T-helper 17 cell (primary cell): ENCODE measurements at regions not wholly inside any gene's neighbourhood (a gene's known extent, or its start where the extent isn't known, plus 50 kb on each side); places are given as distances from the start of the nearest gene placed in this dataset.

ENCODE experiments used
- ATAC-seq: fragments of 150-1000 bp; cut with Tn5 transposase; 2 replicates; pipeline ENCODE4 v1.10.0; 2021; ENCODE audit warnings: mild to moderate bottlenecking, moderate library complexity
- DNase-seq, 3 donors: peaks; one replicate each; pipeline versions ENCODE4 v3.0.0 to v3.0.0-alpha.2; 2020 to 2021
- H3K9me3 ChIP-seq: one replicate; pipeline ENCODE4 v1.7.0; 2013; ENCODE audit warnings: low read length, mild to moderate bottlenecking; ENCODE audit not compliant: control insufficient read depth, poor library complexity, severe bottlenecking
- H3K27ac Mint-ChIP-seq: one replicate; pipeline ENCODE4 v1.8.0; 2022; ENCODE audit warnings: mild to moderate bottlenecking, moderate library complexity, mixed read lengths
- H3K27me3 Mint-ChIP-seq: one replicate; pipeline ENCODE4 v1.8.0; 2022; ENCODE audit warnings: mixed read lengths
- H3K36me3 Mint-ChIP-seq: one replicate; pipeline ENCODE4 v1.8.0; 2022; ENCODE audit warnings: low read depth, mixed read lengths
- H3K4me1 Mint-ChIP-seq: one replicate; pipeline ENCODE4 v1.8.0; 2022; ENCODE audit warnings: mild to moderate bottlenecking, mixed read lengths
- H3K4me3 Mint-ChIP-seq: one replicate; pipeline ENCODE4 v1.8.0; 2022; ENCODE audit warnings: mild to moderate bottlenecking, moderate library complexity, mixed read lengths

DNA sequence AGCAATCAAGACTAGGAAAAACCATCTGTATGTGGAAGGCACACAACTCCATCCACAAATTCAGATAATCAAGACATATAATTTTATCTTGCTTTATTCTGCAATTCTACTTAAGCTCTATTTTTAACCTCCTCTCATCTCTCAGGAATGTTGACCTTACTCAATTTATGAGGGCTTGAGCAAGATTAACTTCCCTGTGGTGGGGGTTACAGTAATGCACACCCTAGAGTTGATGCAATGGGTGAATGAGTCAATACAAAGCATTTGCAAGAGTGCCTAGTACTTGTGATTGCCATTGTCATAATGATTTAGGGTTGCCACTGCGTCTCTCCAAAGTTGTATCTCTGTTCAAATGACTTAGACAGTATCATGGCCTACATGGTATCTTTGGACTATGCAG lies 1598.4 kb upstream of the TMEM132C start:
- Mint-ChIP-seq H3K36me3 (no peaks in the 10 kb centered on the region), H3K4me1 (no peaks in the 10 kb centered on the region), H3K27ac (no peak overlapping the region), H3K4me3 (no peak overlapping the region), H3K27me3 (no peaks in the 10 kb centered on the region)
- ATAC-seq (no peak), DNase-seq (no peak)
- no peaks in the 10 kb centered on the region for H3K9me3 ChIP-seq

DNA sequence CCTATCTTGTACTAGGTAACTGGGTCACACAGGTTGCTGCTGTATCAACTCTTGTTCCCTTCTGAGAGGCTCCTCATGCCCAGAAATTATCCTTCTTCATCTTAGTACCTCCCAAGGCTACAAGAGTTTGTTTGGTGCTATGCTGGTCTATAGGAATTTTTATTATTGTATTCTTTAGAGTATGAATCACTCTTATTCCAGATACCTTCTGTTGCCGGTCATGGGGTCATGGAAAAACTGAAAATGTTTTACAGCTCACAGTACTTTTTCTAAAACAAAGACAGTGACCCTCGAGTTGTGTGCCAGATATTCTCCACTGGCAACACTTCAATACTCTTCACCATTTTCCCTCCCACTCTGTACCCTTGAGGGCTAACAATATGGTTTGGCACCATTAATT lies 1598.0 kb upstream of the TMEM132C start:
- no peaks in the 10 kb centered on the region for H3K9me3 ChIP-seq
- no peaks in the 10 kb centered on the region for H3K4me1 Mint-ChIP-seq
- DNase-seq (no peak), ATAC-seq (no peak)
- no peaks in the 10 kb centered on the region for H3K36me3 Mint-ChIP-seq
- no peak overlapping the region for H3K27ac Mint-ChIP-seq
- H3K27me3 Mint-ChIP-seq = no peaks in the 10 kb centered on the region
- no peak overlapping the region for H3K4me3 Mint-ChIP-seq

DNA sequence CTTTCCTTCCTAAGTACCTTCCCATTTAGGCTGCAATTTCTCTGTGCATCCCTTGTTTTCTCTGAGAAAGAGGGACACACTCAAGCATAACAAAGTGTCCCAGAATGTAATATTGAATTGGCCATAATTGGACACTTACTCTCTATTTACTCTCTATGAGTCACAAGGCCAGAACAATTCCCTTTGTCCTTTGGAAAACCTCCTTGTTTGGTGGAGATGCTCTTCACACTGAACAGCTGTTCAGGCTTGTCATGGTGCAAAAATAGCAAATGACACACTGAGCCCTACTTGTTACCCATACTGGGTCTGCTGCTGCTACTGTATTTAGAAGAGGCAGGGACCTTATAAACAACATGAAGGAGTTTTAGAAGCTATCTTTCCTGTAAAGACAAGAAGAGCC lies 1590.5 kb upstream of the TMEM132C start:
- no peak overlapping the region for H3K4me3 Mint-ChIP-seq
- H3K4me1 Mint-ChIP-seq = no peaks in the 10 kb centered on the region
- ATAC-seq (no peak), DNase-seq (no peak)
- H3K27ac Mint-ChIP-seq = no peak overlapping the region
- H3K27me3 Mint-ChIP-seq = no peaks in the 10 kb centered on the region
- peaks cover 4% of the 10 kb centered on the region for H3K9me3 ChIP-seq
- H3K36me3 Mint-ChIP-seq = no peaks in the 10 kb centered on the region

DNA sequence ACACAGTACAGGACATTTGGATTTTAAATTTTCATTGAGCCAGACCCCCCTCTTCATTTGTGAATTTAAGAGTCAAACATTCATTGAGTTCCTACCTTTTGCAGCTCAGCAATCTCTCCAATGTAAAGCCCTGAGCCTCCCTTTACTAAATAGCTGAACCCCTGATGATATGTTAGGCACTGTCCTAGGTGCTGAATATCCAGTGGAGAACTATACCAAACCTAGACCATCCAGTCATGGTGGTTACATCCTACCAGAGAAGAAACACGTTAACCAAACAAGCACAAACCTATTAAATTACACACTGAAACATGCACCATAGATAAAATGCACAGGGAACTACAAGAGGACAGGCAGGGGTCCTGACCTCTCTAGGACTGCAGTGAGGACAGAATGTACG lies 1585.3 kb upstream of the TMEM132C start:
- Mint-ChIP-seq H3K27me3 (no peaks in the 10 kb centered on the region), H3K4me3 (no peak overlapping the region), H3K36me3 (no peaks in the 10 kb centered on the region), H3K27ac (no peak overlapping the region), H3K4me1 (no peaks in the 10 kb centered on the region)
- peaks cover 4% of the 10 kb centered on the region for H3K9me3 ChIP-seq
- DNase-seq (no peak), ATAC-seq (no peak)

DNA sequence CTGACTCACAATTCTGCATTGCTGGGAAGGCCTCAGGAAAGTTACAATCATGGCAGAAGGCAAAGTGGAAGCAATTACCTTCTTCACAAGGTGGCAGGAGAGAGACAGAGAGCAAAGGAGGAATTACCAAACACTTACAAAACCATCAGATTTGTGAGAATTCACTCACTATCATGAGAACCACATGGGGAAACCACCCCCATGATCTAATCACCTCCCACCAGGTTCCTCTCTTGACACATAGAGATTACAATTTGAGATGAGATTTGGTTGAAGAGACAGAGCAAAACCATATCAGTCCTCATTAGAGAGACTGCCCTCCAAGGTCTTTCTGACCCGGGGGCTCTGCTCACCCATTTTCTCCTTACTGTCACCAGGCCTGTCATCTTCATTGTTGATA lies 1582.3 kb upstream of the TMEM132C start:
- no peak for DNase-seq
- no peaks in the 10 kb centered on the region for H3K4me1 Mint-ChIP-seq

DNA sequence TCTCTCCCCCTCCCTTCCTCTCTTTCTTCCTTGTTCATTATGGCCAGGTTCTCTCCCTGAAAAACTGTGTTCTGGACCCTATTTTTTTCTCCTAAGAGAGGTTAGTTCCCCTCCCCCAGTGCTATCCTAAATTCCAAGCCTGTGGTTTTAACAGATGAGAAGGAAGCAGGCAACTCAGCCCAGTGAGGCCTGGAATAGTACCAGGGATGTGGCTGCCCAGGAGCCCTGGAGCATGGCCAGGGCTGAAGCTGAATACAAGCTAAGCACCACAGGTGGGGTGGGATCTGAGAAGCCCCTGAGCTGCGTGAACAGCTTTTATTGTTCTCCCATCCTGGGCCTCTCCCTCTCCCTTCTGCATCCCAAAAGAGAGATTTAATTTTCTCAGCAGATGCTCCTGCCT lies 1581.3 kb upstream of the TMEM132C start:
- Mint-ChIP-seq H3K4me1 (no peaks in the 10 kb centered on the region), H3K27ac (no peak overlapping the region), H3K36me3 (no peaks in the 10 kb centered on the region), H3K4me3 (no peak overlapping the region), H3K27me3 (no peaks in the 10 kb centered on the region)
- ATAC-seq = no peak
- H3K9me3 ChIP-seq = no peaks in the 10 kb centered on the region
- no peak for DNase-seq

More for the DNA sequence above, 1582.3 kb upstream of the TMEM132C start:
- Mint-ChIP-seq H3K27ac (no peak overlapping the region), H3K4me3 (no peak overlapping the region), H3K36me3 (no peaks in the 10 kb centered on the region), H3K27me3 (no peaks in the 10 kb centered on the region)
- peaks cover 2% of the 10 kb centered on the region for H3K9me3 ChIP-seq
- no peak for ATAC-seq

DNA sequence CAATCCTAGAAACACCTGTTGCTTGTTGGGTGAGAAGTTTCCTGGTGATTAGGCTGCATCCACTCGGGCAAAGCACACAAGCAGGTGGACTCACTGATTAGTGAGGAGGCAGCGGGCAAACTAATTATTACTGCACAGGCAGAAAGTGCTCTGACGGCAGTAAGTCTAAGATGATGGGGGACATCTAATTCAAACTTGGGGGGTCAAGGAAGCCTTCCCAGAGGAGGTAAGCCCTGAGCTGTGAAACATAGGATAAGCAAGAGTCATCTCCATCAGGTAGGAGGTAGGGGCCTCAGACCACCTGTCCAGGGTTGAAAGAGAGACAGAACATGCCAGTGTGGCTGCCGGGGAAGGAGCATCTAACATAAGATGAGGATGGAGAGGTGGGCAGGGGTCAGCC lies 1578.4 kb upstream of the TMEM132C start:
- ATAC-seq (no peak), DNase-seq (no peak)
- H3K4me3 Mint-ChIP-seq = no peak overlapping the region
- H3K36me3 Mint-ChIP-seq = no peaks in the 10 kb centered on the region
- H3K27ac Mint-ChIP-seq = no peak overlapping the region
- H3K27me3 Mint-ChIP-seq = no peaks in the 10 kb centered on the region
- no peaks in the 10 kb centered on the region for H3K4me1 Mint-ChIP-seq
- H3K9me3 ChIP-seq = no peaks in the 10 kb centered on the region

DNA sequence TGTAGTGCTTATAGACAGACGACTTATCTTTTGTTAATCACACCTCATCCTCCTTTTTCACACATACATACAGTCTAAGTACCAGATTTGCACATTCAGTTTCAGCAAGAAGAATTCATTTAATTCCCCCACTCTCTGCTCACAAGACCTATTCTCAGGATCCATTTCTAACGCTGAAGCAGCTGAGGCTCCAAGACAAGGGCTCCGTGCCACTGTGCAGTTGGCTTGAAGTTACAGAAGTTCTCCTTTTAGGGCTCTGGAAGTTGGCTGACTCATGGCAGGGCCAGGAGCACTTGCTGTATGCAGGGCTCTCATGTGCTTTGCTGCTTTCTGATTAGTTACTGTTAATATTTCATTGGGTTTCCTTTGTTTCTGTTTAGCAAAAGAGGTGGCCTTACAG lies 1566.9 kb upstream of the TMEM132C start:
- Mint-ChIP-seq H3K27ac (no peak overlapping the region), H3K4me1 (no peaks in the 10 kb centered on the region), H3K36me3 (no peaks in the 10 kb centered on the region), H3K4me3 (no peak overlapping the region), H3K27me3 (no peaks in the 10 kb centered on the region)
- no peak for DNase-seq
- ATAC-seq = no peak
- H3K9me3 ChIP-seq = no peaks in the 10 kb centered on the region

DNA sequence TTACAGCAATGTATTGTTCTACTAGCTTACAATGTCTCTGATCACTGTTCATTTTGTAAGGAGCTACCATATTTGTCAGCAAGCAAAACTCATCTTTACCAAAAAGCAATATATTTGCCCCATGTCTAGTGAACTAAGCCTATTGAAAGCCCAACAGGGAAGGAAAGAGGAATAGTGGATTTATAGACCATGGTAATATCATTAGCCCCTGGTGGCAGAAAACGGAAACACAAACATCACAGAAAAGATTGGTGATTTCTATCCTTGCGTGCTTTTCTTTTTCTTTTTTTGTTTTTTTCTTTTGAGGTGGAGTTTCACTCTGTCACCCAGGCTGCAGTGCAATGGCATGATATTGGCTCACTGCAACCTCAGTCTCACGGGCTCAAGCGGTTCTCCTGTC lies 1562.4 kb upstream of the TMEM132C start:
- no peak for DNase-seq
- no peaks in the 10 kb centered on the region for H3K27me3 Mint-ChIP-seq
- no peak overlapping the region for H3K4me3 Mint-ChIP-seq
- H3K27ac Mint-ChIP-seq = no peak overlapping the region
- H3K36me3 Mint-ChIP-seq = no peaks in the 10 kb centered on the region
- H3K4me1 Mint-ChIP-seq = peaks cover 12% of the 10 kb centered on the region
- H3K9me3 ChIP-seq = no peaks in the 10 kb centered on the region
- no peak for ATAC-seq

DNA sequence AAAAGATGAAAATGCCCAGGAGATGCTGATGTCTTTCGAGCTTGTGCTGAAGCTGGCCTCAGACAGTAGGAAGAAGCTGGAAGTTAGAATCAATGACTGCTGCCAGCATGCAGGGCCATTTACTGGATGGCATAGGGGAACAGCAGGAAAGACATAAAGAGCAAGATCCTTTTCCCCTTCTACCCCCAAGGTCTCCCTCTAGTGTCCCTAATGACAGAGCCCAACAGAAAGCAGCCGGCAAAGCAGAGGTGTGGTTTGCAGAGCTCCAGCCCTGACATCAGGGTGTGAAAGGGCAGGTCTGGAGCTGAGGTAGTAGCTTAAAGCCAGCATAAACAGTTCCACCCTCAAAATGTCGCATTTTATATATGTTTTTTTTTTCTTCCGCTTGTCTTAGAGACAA lies 1560.7 kb upstream of the TMEM132C start:
- peak overlapping the region; percentile 45 for H3K27ac Mint-ChIP-seq
- DNase-seq (no peak), ATAC-seq (no peak)
- H3K4me3 Mint-ChIP-seq = no peak overlapping the region
- no peaks in the 10 kb centered on the region for H3K9me3 ChIP-seq
- H3K36me3 Mint-ChIP-seq = peaks cover 3% of the 10 kb centered on the region
- peaks cover 15% of the 10 kb centered on the region for H3K4me1 Mint-ChIP-seq
- no peaks in the 10 kb centered on the region for H3K27me3 Mint-ChIP-seq

DNA sequence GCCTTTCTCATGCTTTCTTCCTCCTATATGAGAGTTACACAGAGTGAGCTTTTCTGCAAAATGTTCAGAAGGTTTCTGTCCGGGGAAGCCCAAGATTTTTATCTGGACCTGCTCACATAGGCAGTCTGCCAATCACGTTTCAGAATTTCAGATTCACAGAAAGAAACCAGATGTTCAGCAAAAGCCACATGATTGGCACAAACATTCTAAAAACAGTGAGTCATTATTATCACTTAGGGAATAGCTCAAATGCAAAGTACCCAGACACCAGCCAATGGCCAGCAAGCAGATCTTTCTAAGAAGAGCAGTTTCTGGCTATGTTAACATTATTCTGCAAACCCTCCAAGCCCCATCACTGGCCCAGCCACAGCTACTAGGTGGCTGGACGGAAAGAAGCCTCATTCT lies 1558.5 kb upstream of the TMEM132C start:
- DNase-seq (no peak), ATAC-seq (peak; percentile 47)
- H3K4me3 Mint-ChIP-seq = no peak overlapping the region
- no peaks in the 10 kb centered on the region for H3K27me3 Mint-ChIP-seq
- peaks cover 15% of the 10 kb centered on the region for H3K4me1 Mint-ChIP-seq
- no peak overlapping the region for H3K27ac Mint-ChIP-seq
- H3K9me3 ChIP-seq = no peaks in the 10 kb centered on the region
- peaks cover 3% of the 10 kb centered on the region for H3K36me3 Mint-ChIP-seq

DNA sequence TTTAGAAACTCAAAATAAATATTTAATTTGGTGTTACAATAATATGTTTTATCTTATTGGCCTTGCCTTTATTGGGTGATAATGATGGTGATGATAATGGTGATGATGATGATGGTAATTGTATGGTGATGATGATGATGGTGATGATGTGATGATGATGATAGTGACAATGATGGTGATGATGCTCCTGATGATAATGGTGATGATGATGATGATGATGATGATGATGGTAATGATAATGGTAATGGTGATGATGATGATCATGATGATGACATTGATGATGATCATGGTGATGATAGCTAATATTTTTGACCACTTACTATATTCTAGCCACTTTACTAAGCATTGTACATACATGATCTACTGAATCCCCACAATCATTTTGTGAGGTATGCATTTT lies 1548.6 kb upstream of the TMEM132C start:
- Mint-ChIP-seq H3K27me3 (no peaks in the 10 kb centered on the region), H3K27ac (no peak overlapping the region), H3K4me3 (no peak overlapping the region), H3K4me1 (no peaks in the 10 kb centered on the region), H3K36me3 (peaks cover 7% of the 10 kb centered on the region)
- no peaks in the 10 kb centered on the region for H3K9me3 ChIP-seq
- ATAC-seq (no peak), DNase-seq (no peak)

DNA sequence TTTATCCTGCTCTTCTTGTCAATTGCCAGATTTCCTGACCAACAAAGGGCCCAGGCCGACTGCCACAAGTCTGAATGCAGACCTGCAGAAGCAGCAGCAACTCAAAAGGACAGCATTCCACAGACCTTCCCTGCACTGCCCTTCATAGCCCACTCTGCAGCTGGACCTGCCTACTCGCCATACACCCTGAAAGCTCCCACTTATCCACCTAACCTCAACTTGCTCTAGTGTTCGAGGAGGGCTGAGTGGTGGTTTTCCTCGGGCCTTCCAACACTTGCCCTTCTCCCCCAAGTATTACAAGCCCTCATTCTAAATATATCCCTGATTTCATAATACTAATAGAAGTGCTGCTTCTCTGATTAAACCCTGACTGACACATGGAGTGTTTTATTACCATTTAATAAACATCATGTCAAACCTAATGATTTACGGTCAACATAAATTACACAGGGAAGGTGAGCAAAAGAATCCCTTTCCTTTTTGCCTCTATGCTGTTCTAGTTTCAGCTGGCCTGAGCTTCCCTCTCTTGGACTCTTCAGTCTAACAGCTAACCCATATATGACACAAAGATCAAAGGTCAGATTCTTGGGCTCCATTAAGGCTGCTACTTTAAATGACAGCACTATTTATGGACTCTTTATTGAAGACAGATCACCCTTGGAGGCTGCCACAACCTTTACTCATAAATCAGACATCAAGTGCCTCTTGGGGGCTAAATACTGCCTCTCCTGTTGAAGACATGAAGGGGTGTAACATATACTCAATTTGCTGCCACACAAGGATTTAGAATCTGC lies 1546.9 kb upstream of the TMEM132C start:
- H3K9me3 ChIP-seq = no peaks in the 10 kb centered on the region
- Mint-ChIP-seq H3K4me1 (no peaks in the 10 kb centered on the region), H3K4me3 (no peak overlapping the region), H3K27me3 (no peaks in the 10 kb centered on the region), H3K27ac (no peak overlapping the region), H3K36me3 (peaks cover 7% of the 10 kb centered on the region)
- no peak for DNase-seq
- ATAC-seq = no peak

DNA sequence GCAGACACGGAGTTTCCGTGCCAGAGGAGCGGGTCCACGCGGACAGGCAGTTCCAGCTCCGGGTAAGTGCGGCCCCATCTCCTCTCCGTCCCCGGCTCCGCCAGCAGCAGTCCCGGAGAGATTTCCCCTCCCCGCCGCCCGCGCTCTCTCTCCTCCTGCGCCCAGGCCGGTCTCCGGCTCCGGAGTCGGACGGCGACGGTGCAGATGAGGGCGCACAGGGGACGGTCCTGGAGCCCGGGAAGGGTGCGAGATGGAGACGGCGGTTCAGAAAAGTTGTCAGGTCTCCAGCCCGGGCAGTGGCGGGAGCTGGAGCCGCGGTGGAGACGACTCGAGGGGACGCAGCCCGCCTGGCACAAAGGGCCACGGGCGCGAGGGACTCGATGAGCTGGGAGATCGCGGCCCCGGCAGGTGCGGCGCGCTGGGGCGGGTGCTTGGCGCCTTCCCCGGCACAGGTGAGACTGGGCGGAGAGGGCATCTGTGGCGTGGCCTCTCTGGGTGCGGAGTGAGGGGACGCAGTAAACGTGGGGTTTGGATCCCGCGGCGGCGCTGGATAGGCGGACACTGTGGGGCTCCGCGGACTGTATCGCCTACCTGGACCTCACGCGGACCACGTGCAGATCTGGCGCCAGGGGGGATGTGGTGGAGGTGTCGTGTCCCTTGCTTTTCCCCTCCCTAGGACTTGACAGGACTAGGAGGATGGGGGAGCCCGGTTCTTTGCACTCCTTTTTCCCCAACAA lies 1540.3 kb upstream of the TMEM132C start:
- peaks cover 2% of the 10 kb centered on the region for H3K36me3 Mint-ChIP-seq
- no peak overlapping the region for H3K4me3 Mint-ChIP-seq

More for the DNA sequence above, 1540.3 kb upstream of the TMEM132C start:
- no peak for DNase-seq
- Mint-ChIP-seq H3K27ac (no peak overlapping the region), H3K4me1 (no peaks in the 10 kb centered on the region), H3K27me3 (peaks cover 11% of the 10 kb centered on the region)
- no peak for ATAC-seq
- no peaks in the 10 kb centered on the region for H3K9me3 ChIP-seq
